Prostate gland (tissue), 2 donors: ENCODE measurements at regions not wholly inside any gene's neighbourhood (a gene's known extent, or its start where the extent isn't known, plus 50 kb on each side); places are given as distances from the start of the nearest gene placed in this dataset.

Experiments
- DNase-seq: peaks from one replicate; pipeline ENCODE4 v3.0.0-alpha.2; 2019; ENCODE audit warnings: low spot score
- H3K27ac ChIP-seq, 2 donors: fragments of 200-600 bp; sonication (generic); 2 replicates each; pipeline ENCODE4 v1.5.1; 2017 to 2019
- H3K27me3 ChIP-seq: fragments of 200-600 bp; sonication (generic); replicated peaks from 2 replicates; pipeline ENCODE4 v1.5.1; 2019; ENCODE audit not compliant: insufficient read depth
- H3K36me3 ChIP-seq, 2 donors: fragments of 200-600 bp; sonication (generic); 1 replicate in 1 of 2; 2 replicates in 1 of 2; pipeline versions ENCODE4 v1.5.1 to v1.8.1; 2017 to 2019
- H3K4me1 ChIP-seq: fragments of 200-600 bp; sonication (generic); replicated peaks from 2 replicates; pipeline ENCODE4 v1.5.1; 2019
- H3K4me3 ChIP-seq, 2 donors: fragments of 200-600 bp; sonication (generic); 2 replicates each; pipeline ENCODE4 v1.5.1; 2017 to 2019
- H3K9me3 ChIP-seq: fragments of 200-600 bp; sonication (generic); 2 replicates; pipeline ENCODE4 v1.5.1; 2017
- CTCF ChIP-seq, 4 experiments: fragments of 200-600 bp in 2 of 4; fragments of 450-650 bp in 2 of 4; sonication (generic) in 2 of 4; IDR thresholded peaks; 1 replicate in 3 of 4; 2 replicates in 1 of 4; pipeline ENCODE4 v1.5.1; 2016 to 2019; ENCODE audit warnings: antibody characterized with exemption in 4 of 4, mild to moderate bottlenecking in 2 of 4, moderate library complexity in 2 of 4
- POLR2A ChIP-seq: fragments of 450-650 bp; IDR thresholded peaks from one replicate; pipeline ENCODE4 v1.6.1; 2016; ENCODE audit warnings: antibody characterized with exemption, mild to moderate bottlenecking
- POLR2AphosphoS5 ChIP-seq: sonication (generic); formaldehyde crosslinking; IDR thresholded peaks from one replicate; pipeline ENCODE4 v1.6.1; 2017; ENCODE audit warnings: antibody characterized with exemption
- WGBS: methylation state at CpG from one replicate; pipeline ENCODE4 v1.1.5; 2018; 5-methylcytosine and 5-hydroxymethylcytosine counted together
- intact Hi-C: fragments of 100-400 bp; cut with DNase I; formaldehyde crosslinking; loops from one replicate; pipeline ENCODE4 v1.14.2; 2022

- no peak for TF ChIP-seq POLR2AphosphoS5
- TF ChIP-seq CTCF (IDR thresholded peaks at IDR 0.05) = no peak
- no peak for TF ChIP-seq POLR2A
- H3K36me3 ChIP-seq = no peaks in the 10 kb centered on the region
- H3K4me1 ChIP-seq = no peaks in the 10 kb centered on the region
- intact Hi-C loops = no loop called here
- H3K27me3 ChIP-seq = no peaks in the 10 kb centered on the region
- no peaks in the 10 kb centered on the region for H3K9me3 ChIP-seq
- no peak overlapping the region for H3K4me3 ChIP-seq
- WGBS = 92% methylated on average over 2 of the region's 2 CpGs
- H3K27ac ChIP-seq = no peak overlapping the region
- no peak for DNase-seq
Measured at GRCh38 chr9:85260275-85260845, 481.4 kb downstream of the AGTPBP1 start.

GRCh38 chr9:85258823-85259370 is 482.9 kb downstream of the AGTPBP1 start:
- WGBS = 34% methylated on average over 10 of the region's 10 CpGs
- H3K4me3 ChIP-seq = no peak overlapping the region
- H3K36me3 ChIP-seq = no peaks in the 10 kb centered on the region
- TF ChIP-seq POLR2AphosphoS5 (no peak), POLR2A (no peak), CTCF (IDR thresholded peaks at IDR 0.05) (peak in 3 of 4 experiments; percentile 37 to 54 (median 42))
- H3K27ac ChIP-seq = no peak overlapping the region
- intact Hi-C loops = no loop called here
- peak; percentile 16 for DNase-seq
- no peaks in the 10 kb centered on the region for H3K9me3 ChIP-seq
- H3K27me3 ChIP-seq = no peaks in the 10 kb centered on the region
- H3K4me1 ChIP-seq = no peaks in the 10 kb centered on the region

- intact Hi-C loops = no loop called here
- no peak for DNase-seq
- 86% methylated on average over 7 of the region's 7 CpGs for WGBS
- H3K4me3 ChIP-seq = no peak overlapping the region
- H3K27me3 ChIP-seq = no peaks in the 10 kb centered on the region
- H3K4me1 ChIP-seq = no peaks in the 10 kb centered on the region
- no peaks in the 10 kb centered on the region for H3K36me3 ChIP-seq
- TF ChIP-seq POLR2A (no peak), CTCF (IDR thresholded peaks at IDR 0.05) (no peak), POLR2AphosphoS5 (no peak)
- H3K27ac ChIP-seq = no peak overlapping the region
- H3K9me3 ChIP-seq = no peaks in the 10 kb centered on the region
Measured at GRCh38 chr9:85258236-85258635, 483.5 kb downstream of the AGTPBP1 start.

- DNase-seq = no peak
- no peak overlapping the region for H3K27ac ChIP-seq
- H3K27me3 ChIP-seq = no peaks in the 10 kb centered on the region
- H3K4me3 ChIP-seq = no peak overlapping the region
- H3K9me3 ChIP-seq = no peaks in the 10 kb centered on the region
- H3K4me1 ChIP-seq = no peaks in the 10 kb centered on the region
- TF ChIP-seq POLR2AphosphoS5 (no peak), CTCF (IDR thresholded peaks at IDR 0.05) (no peak), POLR2A (no peak)
- WGBS = 91% methylated on average over 5 of the region's 5 CpGs
- H3K36me3 ChIP-seq = no peaks in the 10 kb centered on the region
- intact Hi-C loops = no loop called here
Measured at GRCh38 chr9:85249313-85249621, 492.5 kb downstream of the AGTPBP1 start.
